Panc1 (cell line): ENCODE measurements at regions not wholly inside any gene's neighbourhood (a gene's known extent, or its start where the extent isn't known, plus 50 kb on each side); places are given as distances from the start of the nearest gene placed in this dataset.
"Not testable (repeated sequence)": the region's sequence is repeated elsewhere in the genome, so short reads cannot be mapped to it uniquely, and the experiment has no call there.

Experiments
- CTCF ChIP-seq: fragments of 450-650 bp; IDR thresholded peaks from 2 replicates; pipeline ENCODE4 v1.5.1; 2017; ENCODE audit warnings: mild to moderate bottlenecking
- POLR2AphosphoS5 ChIP-seq: IDR thresholded peaks from 2 replicates; pipeline ENCODE4 v1.6.1; 2012; ENCODE audit warnings: mild to moderate bottlenecking, low read depth, low read length, moderate library complexity
- REST ChIP-seq, 2 experiments: IDR thresholded peaks; 2 replicates each; pipeline ENCODE4 v1.6.1; 2011 to 2012; ENCODE audit warnings: low read depth in 2 of 2, control low read depth in 1 of 2, low read length in 1 of 2, mild to moderate bottlenecking in 1 of 2, moderate library complexity in 1 of 2; ENCODE audit not compliant: insufficient read depth in 1 of 2
- SIN3A ChIP-seq: IDR thresholded peaks from 2 replicates; pipeline ENCODE4 v1.6.1; 2012; ENCODE audit warnings: low read depth, mild to moderate bottlenecking, low read length, moderate library complexity, borderline replicate concordance; ENCODE audit not compliant: insufficient read depth
- TCF7L2 ChIP-seq: IDR thresholded peaks from 2 replicates; pipeline ENCODE4 v1.6.1; 2011; ENCODE audit warnings: mild to moderate bottlenecking, low read depth, low read length, inconsistent platforms

GRCh38 chr9:71407341-71407740 is 285.9 kb upstream of the TRPM3 start:
- TF ChIP-seq CTCF; SIN3A; REST (IDR thresholded peaks at IDR 0.05; ENCODE audit: insufficient read depth in 1 of 2, low read depth in 2 of 2, low read length in 1 of 2); POLR2AphosphoS5; TCF7L2: not testable (repeated sequence)
